Activated CD4-positive, alpha-beta memory T cell treated with anti-CD3 and anti-CD28 coated beads for 36 hours (primary cell): ENCODE measurements at regions not wholly inside any gene's neighbourhood (a gene's known extent, or its start where the extent isn't known, plus 50 kb on each side); places are given as distances from the start of the nearest gene placed in this dataset.
"Not testable (repeated sequence)": the region's sequence is repeated elsewhere in the genome, so short reads cannot be mapped to it uniquely, and the experiment has no call there.

ENCODE experiments used
- CTCF ChIA-PET: fragments of 350-600 bp; sonication (Branson Sonifier 250); formaldehyde crosslinking; loops from one replicate; lab custom pipeline; 2021; ENCODE audit warnings: antibody characterized with exemption, inconsistent platforms; lab: Charles Lee
- POLR2A ChIA-PET: fragments of 350-600 bp; sonication (Branson Sonifier 250); formaldehyde crosslinking; loops from one replicate; lab custom pipeline; 2021; ENCODE audit warnings: antibody characterized with exemption; lab: Charles Lee
- DNase-seq: peaks from one replicate; pipeline ENCODE4 v3.0.0-alpha.2; 2020
- H3K27ac Mint-ChIP-seq: one replicate; pipeline ENCODE4 v1.8.0; 2021; ENCODE audit warnings: mixed read lengths
- H3K27me3 Mint-ChIP-seq: one replicate; pipeline ENCODE4 v1.8.0; 2021; ENCODE audit warnings: mixed read lengths
- H3K36me3 Mint-ChIP-seq: one replicate; pipeline ENCODE4 v1.8.0; 2021; ENCODE audit warnings: mixed read lengths
- H3K4me1 Mint-ChIP-seq: one replicate; pipeline ENCODE4 v1.8.0; 2021; ENCODE audit warnings: low read depth, mixed read lengths
- H3K4me3 Mint-ChIP-seq: one replicate; pipeline ENCODE4 v1.8.0; 2021; ENCODE audit warnings: mild to moderate bottlenecking, mixed read lengths
- H3K9me3 Mint-ChIP-seq: one replicate; pipeline ENCODE4 v1.8.0; 2021; ENCODE audit warnings: mixed read lengths
- intact Hi-C: fragments of 100-400 bp; cut with micrococcal nuclease; formaldehyde crosslinking; loops from one replicate; pipeline ENCODE4 v1.15.1; 2023

DNA sequence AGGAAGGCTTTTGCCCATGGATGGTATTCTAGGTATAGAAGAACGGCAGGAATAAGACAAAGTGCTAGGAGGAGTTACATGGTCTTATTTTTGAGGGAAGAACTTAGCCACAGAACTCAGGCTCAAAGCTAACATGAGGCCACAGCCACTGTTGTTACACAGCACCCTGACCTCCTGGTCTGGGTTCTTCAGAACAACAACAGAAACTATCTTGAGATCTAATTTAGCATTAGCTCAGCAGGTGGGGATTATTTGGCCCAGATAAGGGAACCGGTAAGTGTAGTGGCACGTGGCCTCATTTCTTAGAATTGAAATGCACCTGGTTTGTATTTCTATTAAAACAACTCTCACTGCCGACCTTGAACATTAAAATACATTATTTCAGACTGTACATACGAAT lies 1168.7 kb upstream of the SEMA6A start:
- H3K9me3 Mint-ChIP-seq: peaks cover 6% of the 10 kb centered on the region
- CTCF ChIA-PET: no interaction called here
- POLR2A ChIA-PET: no interaction called here
- intact Hi-C loops: no loop called here
- H3K4me1 Mint-ChIP-seq: no peaks in the 10 kb centered on the region
- H3K36me3 Mint-ChIP-seq: no peaks in the 10 kb centered on the region
- DNase-seq: no peak
- H3K4me3 Mint-ChIP-seq: no peak overlapping the region
- H3K27me3 Mint-ChIP-seq: no peaks in the 10 kb centered on the region
- H3K27ac Mint-ChIP-seq: no peak overlapping the region

DNA sequence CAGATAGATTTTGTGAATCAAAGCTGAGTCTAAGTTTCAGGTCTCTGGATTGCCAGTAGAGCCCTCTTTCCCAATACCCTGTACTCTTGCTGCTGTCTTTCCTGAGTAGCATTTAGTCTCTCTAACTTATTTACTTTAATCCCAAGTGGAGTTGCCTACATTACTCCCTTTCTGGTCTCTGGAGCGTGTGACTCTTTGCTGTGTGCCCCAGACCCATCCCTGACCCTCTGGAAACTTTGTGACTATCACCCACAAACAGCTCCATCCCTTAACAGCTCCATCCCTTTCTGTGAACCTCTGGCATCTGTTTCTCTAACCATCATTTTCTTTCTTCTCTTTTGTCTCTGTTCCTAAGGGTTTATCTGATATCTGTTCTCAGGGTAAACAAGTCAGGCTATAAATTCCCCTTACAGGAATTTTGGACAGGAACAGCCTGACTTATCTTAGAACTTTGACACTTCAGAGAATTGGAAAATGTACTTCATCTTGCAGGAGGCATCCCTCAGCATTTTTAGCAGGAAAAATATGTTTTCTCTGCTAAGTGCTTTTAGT lies 1167.1 kb upstream of the SEMA6A start:
- Mint-ChIP-seq H3K27ac (no peak overlapping the region), H3K4me1 (no peaks in the 10 kb centered on the region), H3K9me3 (peaks cover 6% of the 10 kb centered on the region), H3K4me3 (no peak overlapping the region), H3K36me3 (no peaks in the 10 kb centered on the region), H3K27me3 (no peaks in the 10 kb centered on the region)
- intact Hi-C loops: no loop called here
- no peak for DNase-seq
- CTCF ChIA-PET: no interaction called here
- POLR2A ChIA-PET: no interaction called here

DNA sequence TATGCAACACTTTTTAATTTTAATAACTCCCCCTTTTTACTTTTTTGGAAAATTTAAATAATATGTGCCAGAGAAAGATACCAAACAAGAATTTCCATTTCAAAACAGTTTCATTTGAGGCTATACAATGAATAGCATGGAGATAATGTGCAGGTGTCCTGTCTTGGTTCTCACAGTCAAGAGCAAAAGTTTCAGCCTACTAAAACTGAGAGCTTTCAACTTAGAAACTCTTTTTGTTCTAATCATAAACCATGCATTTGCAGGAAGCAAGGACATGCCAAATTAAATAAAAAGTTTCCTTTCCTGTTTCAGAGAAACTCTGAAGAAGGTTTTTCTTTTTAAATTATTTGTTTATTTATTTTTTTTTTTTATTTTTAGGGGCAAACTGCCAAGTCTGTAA lies 1165.6 kb upstream of the SEMA6A start:
- Mint-ChIP-seq H3K27me3 (no peaks in the 10 kb centered on the region), H3K9me3 (peaks cover 2% of the 10 kb centered on the region), H3K4me1 (no peaks in the 10 kb centered on the region), H3K27ac (no peak overlapping the region), H3K36me3 (no peaks in the 10 kb centered on the region), H3K4me3 (no peak overlapping the region)
- ChIA-PET POLR2A (no interaction called here), CTCF (no interaction called here)
- intact Hi-C loops: no loop called here
- DNase-seq: no peak

- H3K27me3 Mint-ChIP-seq: no peaks in the 10 kb centered on the region
- ChIA-PET CTCF (no interaction called here), POLR2A (no interaction called here)
- peaks cover 2% of the 10 kb centered on the region for H3K9me3 Mint-ChIP-seq
- H3K4me3 Mint-ChIP-seq: no peak overlapping the region
- intact Hi-C loops: no loop called here
- no peak overlapping the region for H3K27ac Mint-ChIP-seq
- H3K36me3 Mint-ChIP-seq: no peaks in the 10 kb centered on the region
- H3K4me1 Mint-ChIP-seq: no peaks in the 10 kb centered on the region
- DNase-seq: no peak
Measured at GRCh38 chr5:117738571-117738970, 1163.9 kb upstream of the SEMA6A start.

GRCh38 chr5:117736698-117737097 lies 1162.1 kb upstream of the SEMA6A start:
- POLR2A ChIA-PET: no interaction called here
- no peaks in the 10 kb centered on the region for H3K27me3 Mint-ChIP-seq
- no peaks in the 10 kb centered on the region for H3K36me3 Mint-ChIP-seq
- no peak overlapping the region for H3K4me3 Mint-ChIP-seq
- H3K9me3 Mint-ChIP-seq: peaks cover 2% of the 10 kb centered on the region
- H3K27ac Mint-ChIP-seq: no peak overlapping the region
- no peak for DNase-seq
- intact Hi-C loops: no loop called here
- H3K4me1 Mint-ChIP-seq: no peaks in the 10 kb centered on the region
- CTCF ChIA-PET: no interaction called here

GRCh38 chr5:117734056-117734455 lies 1159.4 kb upstream of the SEMA6A start:
- no peak overlapping the region for H3K4me3 Mint-ChIP-seq

DNA sequence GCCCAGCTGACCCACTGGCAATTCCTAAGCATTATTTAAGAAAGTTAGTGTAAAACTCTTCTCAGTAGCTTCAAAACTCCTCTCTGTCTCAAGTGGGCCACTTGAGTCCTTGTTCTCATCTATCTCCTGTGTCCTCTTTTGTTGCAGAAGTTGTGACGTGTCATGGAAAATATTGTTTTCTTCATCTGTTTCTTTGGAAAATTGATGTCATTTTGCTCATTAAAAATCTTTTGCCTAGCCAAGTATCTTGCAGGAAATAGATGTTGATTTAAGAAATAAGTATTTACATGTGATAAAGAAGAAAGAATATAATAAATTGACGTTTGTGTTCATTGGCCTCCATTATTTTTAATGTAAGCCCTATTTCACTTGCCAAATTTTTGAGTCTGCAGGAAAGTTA lies 1158.4 kb upstream of the SEMA6A start:
- Mint-ChIP-seq H3K9me3 (peaks cover 4% of the 10 kb centered on the region), H3K4me1 (no peaks in the 10 kb centered on the region), H3K36me3 (no peaks in the 10 kb centered on the region), H3K4me3 (no peak overlapping the region), H3K27me3 (no peaks in the 10 kb centered on the region), H3K27ac (no peak overlapping the region)
- ChIA-PET CTCF (no interaction called here), POLR2A (no interaction called here)
- intact Hi-C loops: no loop called here
- no peak for DNase-seq

More at GRCh38 chr5:117734056-117734455, 1159.4 kb upstream of the SEMA6A start:
- ChIA-PET POLR2A (no interaction called here), CTCF (no interaction called here)
- no peak overlapping the region for H3K27ac Mint-ChIP-seq
- H3K9me3 Mint-ChIP-seq: peaks cover 4% of the 10 kb centered on the region
- no peaks in the 10 kb centered on the region for H3K36me3 Mint-ChIP-seq
- DNase-seq: no peak
- H3K4me1 Mint-ChIP-seq: no peaks in the 10 kb centered on the region
- intact Hi-C loops: no loop called here
- no peaks in the 10 kb centered on the region for H3K27me3 Mint-ChIP-seq

DNA sequence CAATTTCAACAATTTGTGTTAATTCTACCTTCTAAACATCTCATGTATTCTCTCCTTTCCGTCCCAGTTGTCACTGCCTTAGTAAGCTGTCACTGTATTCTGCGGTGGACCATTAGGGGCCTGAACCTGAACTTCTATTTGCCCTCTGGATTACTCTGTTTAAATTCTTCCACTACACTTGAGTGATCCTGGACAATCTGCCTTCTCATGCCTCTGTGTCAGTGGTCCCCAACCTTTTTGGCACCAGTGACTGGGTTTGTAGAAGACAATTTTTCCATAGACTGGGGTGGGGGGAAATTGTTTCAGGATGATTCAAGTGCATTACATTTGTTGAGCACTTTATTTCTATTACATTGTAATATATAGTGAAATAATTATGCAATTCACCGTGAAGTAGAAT lies 1157.6 kb upstream of the SEMA6A start:
- POLR2A ChIA-PET: no interaction called here
- Mint-ChIP-seq H3K36me3 (no peaks in the 10 kb centered on the region), H3K27ac (no peak overlapping the region), H3K27me3 (no peaks in the 10 kb centered on the region), H3K9me3 (peaks cover 4% of the 10 kb centered on the region), H3K4me3 (no peak overlapping the region), H3K4me1 (no peaks in the 10 kb centered on the region)
- no peak for DNase-seq
- intact Hi-C loops: no loop called here
- CTCF ChIA-PET: no interaction called here

GRCh38 chr5:117731446-117731845 lies 1156.8 kb upstream of the SEMA6A start:
- no peaks in the 10 kb centered on the region for H3K27me3 Mint-ChIP-seq
- POLR2A ChIA-PET: no interaction called here
- H3K4me1 Mint-ChIP-seq: no peaks in the 10 kb centered on the region
- no peak for DNase-seq
- no peaks in the 10 kb centered on the region for H3K36me3 Mint-ChIP-seq
- H3K4me3 Mint-ChIP-seq: no peak overlapping the region
- intact Hi-C loops: no loop called here
- CTCF ChIA-PET: no interaction called here
- no peak overlapping the region for H3K27ac Mint-ChIP-seq
- H3K9me3 Mint-ChIP-seq: peaks cover 4% of the 10 kb centered on the region

GRCh38 chr5:117720784-117721183 lies 1146.2 kb upstream of the SEMA6A start:
- H3K4me3 Mint-ChIP-seq, DNase-seq, H3K4me1 Mint-ChIP-seq, intact Hi-C loops, POLR2A ChIA-PET, H3K27me3 Mint-ChIP-seq, H3K27ac Mint-ChIP-seq, H3K36me3 Mint-ChIP-seq, CTCF ChIA-PET: not testable (repeated sequence)
- peaks cover 24% of the 10 kb centered on the region for H3K9me3 Mint-ChIP-seq

- ChIA-PET POLR2A (no interaction called here), CTCF (no interaction called here)
- H3K27ac Mint-ChIP-seq: no peak overlapping the region
- H3K4me3 Mint-ChIP-seq: no peak overlapping the region
- H3K4me1 Mint-ChIP-seq: no peaks in the 10 kb centered on the region
- H3K9me3 Mint-ChIP-seq: peaks cover 29% of the 10 kb centered on the region
- H3K27me3 Mint-ChIP-seq: no peaks in the 10 kb centered on the region
- H3K36me3 Mint-ChIP-seq: no peaks in the 10 kb centered on the region
- intact Hi-C loops: no loop called here
- no peak for DNase-seq
Measured at GRCh38 chr5:117719413-117719812, 1144.8 kb upstream of the SEMA6A start.

- Mint-ChIP-seq H3K4me1 (no peaks in the 10 kb centered on the region), H3K27me3 (no peaks in the 10 kb centered on the region), H3K9me3 (peaks cover 39% of the 10 kb centered on the region), H3K4me3 (no peak overlapping the region), H3K27ac (no peak overlapping the region), H3K36me3 (no peaks in the 10 kb centered on the region)
- CTCF ChIA-PET: no interaction called here
- intact Hi-C loops: no loop called here
- POLR2A ChIA-PET: no interaction called here
- no peak for DNase-seq
Measured at GRCh38 chr5:117713585-117714198, 1139.1 kb upstream of the SEMA6A start.

DNA sequence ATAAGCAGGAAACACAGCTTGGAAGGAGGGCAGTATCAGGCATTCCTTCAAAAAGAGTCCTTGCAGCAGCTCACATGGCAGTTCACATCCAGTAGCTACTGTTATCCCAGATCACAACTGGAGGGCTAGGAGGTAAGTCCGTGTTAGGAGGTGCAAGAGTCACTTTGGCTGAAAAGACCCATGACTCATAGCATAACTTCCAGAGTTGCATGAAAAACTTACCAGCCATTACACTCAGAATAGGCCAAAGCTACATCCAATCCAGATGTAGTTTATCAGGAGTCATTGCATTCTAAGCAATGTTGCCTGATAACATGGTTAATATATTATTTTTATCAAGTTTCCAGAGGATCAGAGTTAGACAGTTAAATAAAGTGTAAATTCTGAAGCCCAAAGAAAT lies 1126.4 kb upstream of the SEMA6A start:
- H3K27me3 Mint-ChIP-seq: no peaks in the 10 kb centered on the region
- H3K4me3 Mint-ChIP-seq: no peak overlapping the region
- no peak for DNase-seq
- CTCF ChIA-PET: no interaction called here
- H3K27ac Mint-ChIP-seq: no peak overlapping the region
- POLR2A ChIA-PET: no interaction called here
- no peaks in the 10 kb centered on the region for H3K4me1 Mint-ChIP-seq
- peaks cover 2% of the 10 kb centered on the region for H3K9me3 Mint-ChIP-seq
- no peaks in the 10 kb centered on the region for H3K36me3 Mint-ChIP-seq
- intact Hi-C loops: no loop called here
